HepG2 (cell line): ENCODE measurements at regions not wholly inside any gene's neighbourhood (a gene's known extent, or its start where the extent isn't known, plus 50 kb on each side); places are given as distances from the start of the nearest gene placed in this dataset.

Experiments used
- CTCF ChIP-seq: sonication (generic); formaldehyde crosslinking; IDR thresholded peaks from 2 replicates; pipeline ENCODE4 v1.5.0; 2020; ENCODE audit warnings: mild to moderate bottlenecking, missing genetic modification reagents, moderate library complexity
- MAFG ChIP-seq: sonication (generic); formaldehyde crosslinking; IDR thresholded peaks from 2 replicates; pipeline ENCODE4 v1.5.1; 2020; ENCODE audit warnings: mild to moderate bottlenecking, missing genetic modification reagents
- REPIN1 ChIP-seq: sonication (generic); formaldehyde crosslinking; IDR thresholded peaks from 2 replicates; pipeline ENCODE4 v1.8.0; 2022; ENCODE audit warnings: missing genetic modification reagents, low read depth, mild to moderate bottlenecking, borderline replicate concordance
- SIX1 ChIP-seq: sonication (generic); formaldehyde crosslinking; IDR thresholded peaks from 2 replicates; pipeline ENCODE4 v1.4.0; 2020; ENCODE audit warnings: missing genetic modification reagents, borderline replicate concordance
- ZNF224 ChIP-seq: sonication (generic); formaldehyde crosslinking; IDR thresholded peaks from 2 replicates; pipeline ENCODE4 v1.5.0; 2020; ENCODE audit warnings: mild to moderate bottlenecking, missing genetic modification reagents
- ZNF407 ChIP-seq: sonication (generic); formaldehyde crosslinking; IDR thresholded peaks from one replicate; pipeline ENCODE4 v1.5.1; 2020; ENCODE audit warnings: mild to moderate bottlenecking, missing genetic modification reagents; ENCODE audit errors: not compliant biosample characterization
- ZNF431 ChIP-seq: sonication (generic); formaldehyde crosslinking; IDR thresholded peaks from 2 replicates; pipeline ENCODE4 v1.9.0; 2022; ENCODE audit warnings: missing genetic modification reagents, low read depth, mild to moderate bottlenecking, borderline replicate concordance
- TF ChIP-seq, protein P1 (sequence below): sonication (generic); formaldehyde crosslinking; IDR thresholded peaks from 2 replicates; pipeline ENCODE4 v1.4.0; 2020; ENCODE audit warnings: missing genetic modification reagents, borderline replicate concordance

GRCh38 chrX:69101683-69102251 lies 63.5 kb downstream of the PJA1 start:
- TF ChIP-seq, protein P1, sequence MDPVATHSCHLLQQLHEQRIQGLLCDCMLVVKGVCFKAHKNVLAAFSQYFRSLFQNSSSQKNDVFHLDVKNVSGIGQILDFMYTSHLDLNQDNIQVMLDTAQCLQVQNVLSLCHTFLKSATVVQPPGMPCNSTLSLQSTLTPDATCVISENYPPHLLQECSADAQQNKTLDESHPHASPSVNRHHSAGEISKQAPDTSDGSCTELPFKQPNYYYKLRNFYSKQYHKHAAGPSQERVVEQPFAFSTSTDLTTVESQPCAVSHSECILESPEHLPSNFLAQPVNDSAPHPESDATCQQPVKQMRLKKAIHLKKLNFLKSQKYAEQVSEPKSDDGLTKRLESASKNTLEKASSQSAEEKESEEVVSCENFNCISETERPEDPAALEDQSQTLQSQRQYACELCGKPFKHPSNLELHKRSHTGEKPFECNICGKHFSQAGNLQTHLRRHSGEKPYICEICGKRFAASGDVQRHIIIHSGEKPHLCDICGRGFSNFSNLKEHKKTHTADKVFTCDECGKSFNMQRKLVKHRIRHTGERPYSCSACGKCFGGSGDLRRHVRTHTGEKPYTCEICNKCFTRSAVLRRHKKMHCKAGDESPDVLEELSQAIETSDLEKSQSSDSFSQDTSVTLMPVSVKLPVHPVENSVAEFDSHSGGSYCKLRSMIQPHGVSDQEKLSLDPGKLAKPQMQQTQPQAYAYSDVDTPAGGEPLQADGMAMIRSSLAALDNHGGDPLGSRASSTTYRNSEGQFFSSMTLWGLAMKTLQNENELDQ (CRISPR knock-in tag), result no peak
- no peak for TF ChIP-seq SIX1 (CRISPR knock-in tag)
- no peak for TF ChIP-seq ZNF431 (CRISPR knock-in tag)
- no peak for TF ChIP-seq ZNF224
- no peak for TF ChIP-seq REPIN1 (CRISPR knock-in tag)
- no peak for TF ChIP-seq ZNF407 (CRISPR knock-in tag)
- no peak for TF ChIP-seq CTCF (CRISPR knock-in tag)
- TF ChIP-seq MAFG (CRISPR knock-in tag), result no peak
